ENCODE measurements at regions not wholly inside any gene's neighbourhood (a gene's known extent, or its start where the extent isn't known, plus 50 kb on each side); places are given as distances from the start of the nearest gene placed in this dataset.

GRCh38 chrX:94400488-94400887 lies 726.5 kb downstream of the FAM133A start:
- TF ChIP-seq CTCF (IDR thresholded peaks at IDR 0.05) (no peak), EP300 (IDR thresholded peaks at IDR 0.05) (no peak)
